BLaER1 treated with 17β-estradiol and CSF1 and Interleukin-3, amounts not matched to agents 10 nM and 100 nM (cell line): ENCODE measurements at regions not wholly inside any gene's neighbourhood (a gene's known extent, or its start where the extent isn't known, plus 50 kb on each side); places are given as distances from the start of the nearest gene placed in this dataset.
"Not testable (repeated sequence)": the region's sequence is repeated elsewhere in the genome, so short reads cannot be mapped to it uniquely, and the experiment has no call there.

Experiments used
- H3K27ac ChIP-seq, 11 experiments: shearing (Covaris generic); formaldehyde crosslinking; 2 replicates each; pipeline ENCODE4 v1.8.1; 2022
- H3K27me3 ChIP-seq, 11 experiments: shearing (Covaris generic); formaldehyde crosslinking; 2 replicates each; pipeline ENCODE4 v1.8.1; 2022
- H3K36me3 ChIP-seq, 11 experiments: shearing (Covaris generic); formaldehyde crosslinking; 2 replicates each; pipeline ENCODE4 v1.8.1; 2022
- H3K4me1 ChIP-seq, 10 experiments: shearing (Covaris generic); formaldehyde crosslinking; 2 replicates each; pipeline ENCODE4 v1.8.1; 2022
- H3K4me2 ChIP-seq, 11 experiments: shearing (Covaris generic); formaldehyde crosslinking; 2 replicates each; pipeline ENCODE4 v1.8.1; 2022
- H3K4me3 ChIP-seq, 10 experiments: shearing (Covaris generic); formaldehyde crosslinking; 2 replicates each; pipeline ENCODE4 v1.8.1; 2022
- H3K9ac ChIP-seq, 11 experiments: shearing (Covaris generic); formaldehyde crosslinking; 2 replicates each; pipeline ENCODE4 v1.8.1; 2022
- H3K9me3 ChIP-seq, 11 experiments: shearing (Covaris generic); formaldehyde crosslinking; replicated peaks in 1 of 11; 2 replicates each; pipeline ENCODE4 v1.8.1; 2022
- H4K20me1 ChIP-seq, 11 experiments: shearing (Covaris generic); formaldehyde crosslinking; 2 replicates each; pipeline ENCODE4 v1.8.1; 2022
- Cebpa-rat ChIP-seq, 11 experiments: shearing (Covaris generic); IDR thresholded peaks; 2 replicates each; pipeline ENCODE4 v1.8.1; 2022

DNA sequence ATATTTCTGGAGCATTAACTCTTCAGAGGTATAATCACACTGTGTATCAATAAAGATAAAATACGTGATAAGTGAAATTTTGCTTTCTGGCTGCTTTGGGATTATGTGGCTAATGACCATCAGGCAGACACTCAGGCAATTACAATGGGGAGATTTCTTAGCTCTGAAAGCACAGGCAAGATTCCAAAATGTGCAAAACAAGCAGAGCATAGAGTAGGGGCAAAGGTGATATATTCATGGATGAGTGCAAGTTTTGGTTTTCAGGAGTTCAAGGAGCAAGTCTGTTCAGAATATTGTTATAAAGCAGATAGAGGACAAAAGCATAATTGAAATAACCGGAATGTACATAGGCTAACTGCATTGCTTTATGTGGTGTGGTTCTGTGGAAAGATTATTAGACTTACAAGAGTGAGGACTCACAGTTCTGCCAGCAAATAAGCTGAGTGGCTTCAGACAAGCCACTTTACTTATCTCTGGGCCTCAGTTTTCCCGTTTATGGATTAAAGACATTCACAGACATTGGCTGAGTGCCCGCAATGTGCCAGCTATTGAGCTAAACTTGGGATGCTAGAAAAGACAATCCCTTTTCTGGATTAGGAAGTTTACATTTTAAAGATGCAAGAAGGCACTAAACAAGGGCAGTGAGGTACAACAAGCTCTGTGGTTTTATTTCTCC, 945.6 kb upstream of the ARRDC3 start:
- no peak overlapping the region for H3K4me2 ChIP-seq
- no peaks in the 10 kb centered on the region for H3K9me3 ChIP-seq
- H3K4me3 ChIP-seq = no peak overlapping the region
- H3K27ac ChIP-seq = no peak overlapping the region
- no peaks in the 10 kb centered on the region for H3K27me3 ChIP-seq
- H4K20me1 ChIP-seq = no peaks in the 10 kb centered on the region
- no peaks in the 10 kb centered on the region for H3K36me3 ChIP-seq
- H3K9ac ChIP-seq = no peak overlapping the region
- peaks cover 0 to 8% (median 0%) of the 10 kb centered on the region in 10 experiments; a peak in 1 of 20 replicates for H3K4me1 ChIP-seq
- TF ChIP-seq Cebpa-rat (IDR thresholded peaks at IDR 0.05) = no peak

DNA sequence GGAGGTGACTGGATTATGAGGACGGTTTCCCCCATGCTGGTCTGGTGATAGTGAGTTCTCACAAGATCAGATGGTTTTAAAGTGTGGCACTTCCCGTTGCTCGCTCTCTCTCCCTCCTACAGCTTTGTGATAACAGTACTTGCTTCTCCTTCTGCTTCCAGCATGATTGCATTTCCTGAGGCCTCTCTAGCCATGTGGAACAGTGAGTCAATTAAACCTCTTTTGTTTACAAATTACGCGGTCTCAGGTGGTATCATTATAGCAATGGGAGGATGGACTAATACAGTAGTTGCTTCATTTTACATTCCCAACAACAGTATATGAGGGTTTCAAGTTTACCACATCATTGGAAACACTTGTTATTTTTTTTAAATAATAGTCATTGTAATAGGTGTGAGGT, 937.3 kb upstream of the ARRDC3 start:
- Histone ChIP-seq H3K36me3 (no peaks in the 10 kb centered on the region), H3K4me3 (no peak overlapping the region), H4K20me1 (no peaks in the 10 kb centered on the region), H3K27me3 (no peaks in the 10 kb centered on the region), H3K9ac (no peak overlapping the region), H3K4me1 (0 out of 20 replicates have a peak, but pooled peaks cover 0 to 3% (median 0%) of the 10 kb centered on the region in 10 experiments), H3K27ac (no peak overlapping the region), H3K4me2 (no peak overlapping the region), H3K9me3 (peaks cover 0 to 4% (median 0%) of the 10 kb centered on the region in 11 experiments; a peak in 1 of 22 replicates)
- no peak for TF ChIP-seq Cebpa-rat (IDR thresholded peaks at IDR 0.05)

DNA sequence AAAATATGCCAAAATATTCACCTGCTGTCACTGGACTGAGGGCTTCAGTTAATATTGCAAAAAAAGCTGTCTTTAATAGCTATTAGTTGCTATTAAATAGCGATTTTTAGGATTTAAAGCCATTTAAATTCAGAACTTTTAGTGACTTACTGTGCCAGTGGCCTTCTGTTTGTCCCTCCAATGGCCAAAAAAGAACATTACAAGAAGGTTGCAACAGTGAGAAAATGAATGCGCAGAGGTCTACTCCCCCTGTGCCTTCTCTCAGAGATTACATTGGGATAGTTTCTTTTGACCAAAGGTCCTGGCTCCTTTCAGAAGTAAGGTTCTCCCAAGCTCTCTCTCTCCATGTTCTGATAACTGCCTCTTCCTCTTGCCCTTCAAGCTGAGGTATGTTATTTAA, 930.3 kb upstream of the ARRDC3 start:
- no peak for TF ChIP-seq Cebpa-rat (IDR thresholded peaks at IDR 0.05)
- no peaks in the 10 kb centered on the region for H3K36me3 ChIP-seq
- H3K27ac ChIP-seq = no peak overlapping the region
- H3K27me3 ChIP-seq = no peaks in the 10 kb centered on the region
- no peak overlapping the region for H3K4me2 ChIP-seq
- no peak overlapping the region for H3K4me3 ChIP-seq
- no peaks in the 10 kb centered on the region for H3K9me3 ChIP-seq
- H3K9ac ChIP-seq = no peak overlapping the region
- H4K20me1 ChIP-seq = no peaks in the 10 kb centered on the region
- 0 out of 20 replicates have a peak, but pooled peaks cover 0 to 3% (median 0%) of the 10 kb centered on the region in 10 experiments for H3K4me1 ChIP-seq

DNA sequence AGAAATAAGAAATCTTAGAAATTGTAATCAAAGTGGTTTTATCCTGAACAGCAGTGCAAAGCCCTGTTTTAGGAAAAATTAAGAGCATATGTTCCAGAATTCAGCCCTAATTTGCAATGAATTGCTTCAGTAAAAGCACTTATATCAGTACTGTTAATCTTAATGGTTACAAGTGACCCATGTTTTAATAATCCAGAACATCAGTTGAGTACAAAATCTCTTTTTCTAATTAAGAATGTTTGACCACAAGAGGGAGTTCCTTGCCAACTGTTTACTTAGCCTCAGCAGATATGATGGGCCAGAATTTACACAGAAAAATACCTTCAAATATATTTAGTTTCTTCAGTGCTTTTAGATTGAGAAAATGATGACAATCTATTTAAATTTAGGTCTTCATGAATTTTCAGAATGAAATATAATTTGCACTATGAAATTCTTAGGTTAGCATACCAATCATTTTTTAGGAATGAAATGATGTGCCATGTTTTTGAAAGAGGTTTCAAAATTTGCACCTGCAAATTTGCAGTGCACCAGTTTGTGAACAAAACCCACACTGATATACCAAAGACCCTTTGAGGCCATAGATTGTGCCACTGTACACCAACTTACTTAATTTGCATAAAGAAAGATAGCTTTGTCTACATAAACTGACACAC, 926.3 kb upstream of the ARRDC3 start:
- Histone ChIP-seq H3K36me3 (no peaks in the 10 kb centered on the region), H3K9me3 (no peaks in the 10 kb centered on the region), H3K27me3 (no peaks in the 10 kb centered on the region), H3K4me3 (no peak overlapping the region), H4K20me1 (no peaks in the 10 kb centered on the region), H3K4me2 (no peak overlapping the region), H3K9ac (no peak overlapping the region), H3K4me1 (no peaks in the 10 kb centered on the region), H3K27ac (no peak overlapping the region)
- no peak for TF ChIP-seq Cebpa-rat (IDR thresholded peaks at IDR 0.05)

- no peaks in the 10 kb centered on the region for H4K20me1 ChIP-seq
- H3K36me3 ChIP-seq = no peaks in the 10 kb centered on the region
- H3K4me3 ChIP-seq = no peak overlapping the region
- H3K27ac ChIP-seq = no peak overlapping the region
- no peaks in the 10 kb centered on the region for H3K27me3 ChIP-seq
- no peak overlapping the region for H3K4me2 ChIP-seq
- no peak overlapping the region for H3K9ac ChIP-seq
- no peaks in the 10 kb centered on the region for H3K9me3 ChIP-seq
- H3K4me1 ChIP-seq = no peaks in the 10 kb centered on the region
- TF ChIP-seq Cebpa-rat (IDR thresholded peaks at IDR 0.05) = no peak
These were observed 925.6 kb upstream of the ARRDC3 start for GRCh38 chr5:92308679-92309078.

DNA sequence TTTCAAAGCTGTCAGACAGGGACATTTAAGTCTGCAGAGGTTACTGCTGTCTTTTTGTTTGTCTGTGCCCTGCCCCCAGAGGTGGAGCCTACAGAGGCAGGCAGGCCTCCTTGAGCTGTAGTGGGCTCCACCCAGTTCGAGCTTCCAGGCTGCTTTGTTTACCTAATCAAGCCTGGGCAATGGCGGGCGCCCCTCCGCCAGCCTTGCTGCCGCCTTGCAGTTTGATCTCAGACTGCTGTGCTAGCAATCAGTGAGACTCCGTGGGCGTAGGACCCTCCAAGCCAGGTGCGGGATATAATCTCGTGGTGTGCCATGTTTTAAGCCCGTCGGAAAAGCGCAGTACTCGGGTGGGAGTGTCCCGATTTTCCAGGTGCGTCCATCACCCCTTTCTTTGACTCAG, 919.2 kb upstream of the ARRDC3 start:
- not testable (repeated sequence) for H3K27me3 ChIP-seq, H3K4me3 ChIP-seq, H3K9ac ChIP-seq, H3K4me2 ChIP-seq, H3K4me1 ChIP-seq, H3K36me3 ChIP-seq, H4K20me1 ChIP-seq, H3K27ac ChIP-seq, H3K9me3 ChIP-seq

GRCh38 chr5:92283521-92283920, 900.4 kb upstream of the ARRDC3 start:
- no peak for TF ChIP-seq Cebpa-rat (IDR thresholded peaks at IDR 0.05)
- Histone ChIP-seq H3K4me2 (no peak overlapping the region), H3K27me3 (no peaks in the 10 kb centered on the region), H3K9ac (no peak overlapping the region), H3K36me3 (no peaks in the 10 kb centered on the region), H4K20me1 (no peaks in the 10 kb centered on the region), H3K4me1 (no peaks in the 10 kb centered on the region), H3K27ac (no peak overlapping the region), H3K4me3 (no peak overlapping the region), H3K9me3 (peaks cover 3 to 31% (median 18%) of the 10 kb centered on the region in 11 experiments; a peak in 14 of 22 replicates)

- not testable (repeated sequence) for H3K4me1 ChIP-seq, H4K20me1 ChIP-seq, H3K9ac ChIP-seq, H3K4me3 ChIP-seq, H3K9me3 ChIP-seq, H3K27ac ChIP-seq, H3K27me3 ChIP-seq, H3K36me3 ChIP-seq, H3K4me2 ChIP-seq
These were observed 888.6 kb upstream of the ARRDC3 start for GRCh38 chr5:92271750-92272149.

DNA sequence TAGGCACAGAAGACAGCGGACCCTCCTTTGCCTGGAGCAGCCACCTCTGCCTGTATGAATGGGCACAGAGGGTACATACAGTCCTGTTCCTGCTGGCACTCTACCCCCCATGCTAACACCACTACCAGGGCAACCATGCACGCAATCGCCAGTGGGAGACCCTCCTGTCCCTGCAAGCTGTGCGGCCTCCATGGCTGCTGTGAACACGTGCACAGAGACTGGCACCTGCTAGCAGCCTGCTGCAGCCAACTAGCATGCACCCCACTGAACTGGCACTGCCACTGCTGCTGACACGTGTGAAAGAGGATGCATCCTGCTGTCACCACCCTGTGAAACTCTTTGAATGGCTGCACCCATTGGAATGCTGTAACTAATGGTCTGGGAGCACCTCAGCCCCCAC, 885.2 kb upstream of the ARRDC3 start:
- no peak overlapping the region for H3K4me3 ChIP-seq
- no peak overlapping the region for H3K27ac ChIP-seq
- H3K36me3 ChIP-seq = no peaks in the 10 kb centered on the region
- H3K9me3 ChIP-seq = no peaks in the 10 kb centered on the region
- no peak overlapping the region for H3K9ac ChIP-seq
- H4K20me1 ChIP-seq = no peaks in the 10 kb centered on the region
- no peaks in the 10 kb centered on the region for H3K4me1 ChIP-seq
- no peaks in the 10 kb centered on the region for H3K27me3 ChIP-seq
- TF ChIP-seq Cebpa-rat (IDR thresholded peaks at IDR 0.05) = no peak
- no peak overlapping the region for H3K4me2 ChIP-seq

- Histone ChIP-seq H3K27ac (no peak overlapping the region), H3K4me2 (no peak overlapping the region), H3K9me3 (no peaks in the 10 kb centered on the region), H3K36me3 (no peaks in the 10 kb centered on the region), H3K9ac (no peak overlapping the region), H3K27me3 (no peaks in the 10 kb centered on the region), H4K20me1 (no peaks in the 10 kb centered on the region), H3K4me3 (no peak overlapping the region), H3K4me1 (no peaks in the 10 kb centered on the region)
- no peak for TF ChIP-seq Cebpa-rat (IDR thresholded peaks at IDR 0.05)
These were observed 884.7 kb upstream of the ARRDC3 start for GRCh38 chr5:92267830-92268229.
